Smooth muscle cell (in vitro differentiated cells): ENCODE measurements at regions not wholly inside any gene's neighbourhood (a gene's known extent, or its start where the extent isn't known, plus 50 kb on each side); places are given as distances from the start of the nearest gene placed in this dataset.
A peak's percentile ranks its signal among the peaks of the same experiment; 100 is the strongest.

ENCODE experiments used
- DNase-seq: peaks from one replicate; lab custom pipeline; 2025; ENCODE audit not compliant: unreplicated experiment; lab: John Stamatoyannopoulos, UW
- H2AFZ ChIP-seq: fragments of 200-600 bp; sonication (generic); 2 replicates; pipeline ENCODE4 v1.6.0; 2016; ENCODE audit warnings: antibody characterized with exemption, low read depth, mild to moderate bottlenecking
- H3F3A ChIP-seq: fragments of 200-600 bp; sonication (generic); 2 replicates; pipeline ENCODE4 v1.6.0; 2017; ENCODE audit warnings: antibody characterized with exemption, low read depth
- H3K27ac ChIP-seq: fragments of 200-600 bp; sonication (generic); 2 replicates; pipeline ENCODE4 v1.5.1; 2016; ENCODE audit warnings: low read depth, mild to moderate bottlenecking
- H3K27me3 ChIP-seq: fragments of 200-600 bp; sonication (generic); 2 replicates; pipeline ENCODE4 v1.6.1; 2016; ENCODE audit warnings: low read depth, mild to moderate bottlenecking
- H3K36me3 ChIP-seq: fragments of 200-600 bp; sonication (generic); 2 replicates; pipeline ENCODE4 v1.5.1; 2016; ENCODE audit warnings: low read depth
- H3K4me1 ChIP-seq: fragments of 200-600 bp; sonication (generic); 2 replicates; pipeline ENCODE4 v1.5.1; 2016; ENCODE audit warnings: low read depth
- H3K4me2 ChIP-seq: fragments of 200-600 bp; sonication (generic); 2 replicates; pipeline ENCODE4 v1.6.0; 2016; ENCODE audit warnings: mild to moderate bottlenecking
- H3K4me3 ChIP-seq: fragments of 200-600 bp; sonication (generic); 2 replicates; pipeline ENCODE4 v1.5.1; 2016; ENCODE audit warnings: mild to moderate bottlenecking
- H3K79me2 ChIP-seq: fragments of 200-600 bp; sonication (generic); 2 replicates; pipeline ENCODE4 v1.6.0; 2016; ENCODE audit warnings: low read depth, mild to moderate bottlenecking
- H3K9ac ChIP-seq: fragments of 200-600 bp; sonication (generic); 2 replicates; pipeline ENCODE4 v1.6.0; 2016; ENCODE audit warnings: low read depth
- H3K9me3 ChIP-seq: fragments of 200-600 bp; sonication (generic); replicated peaks from 2 replicates; pipeline ENCODE4 v1.5.1; 2016; ENCODE audit warnings: low read depth
- H4K20me1 ChIP-seq: fragments of 200-600 bp; sonication (generic); 2 replicates; pipeline ENCODE4 v1.6.0; 2016; ENCODE audit warnings: low read depth
- WGBS: methylation state at CpG from one replicate; pipeline ENCODE4 v1.1.7; 2016; ENCODE audit warnings: low lambda C conversion rate; 5-methylcytosine and 5-hydroxymethylcytosine counted together
- TF ChIP-seq, protein P1 (sequence below): fragments of 200-600 bp; sonication (generic); IDR thresholded peaks from 2 replicates; pipeline ENCODE4 v1.5.1; 2017; ENCODE audit warnings: borderline replicate concordance, mild to moderate bottlenecking, antibody characterized with exemption; ENCODE audit not compliant: insufficient read depth, poor library complexity, severe bottlenecking

DNA sequence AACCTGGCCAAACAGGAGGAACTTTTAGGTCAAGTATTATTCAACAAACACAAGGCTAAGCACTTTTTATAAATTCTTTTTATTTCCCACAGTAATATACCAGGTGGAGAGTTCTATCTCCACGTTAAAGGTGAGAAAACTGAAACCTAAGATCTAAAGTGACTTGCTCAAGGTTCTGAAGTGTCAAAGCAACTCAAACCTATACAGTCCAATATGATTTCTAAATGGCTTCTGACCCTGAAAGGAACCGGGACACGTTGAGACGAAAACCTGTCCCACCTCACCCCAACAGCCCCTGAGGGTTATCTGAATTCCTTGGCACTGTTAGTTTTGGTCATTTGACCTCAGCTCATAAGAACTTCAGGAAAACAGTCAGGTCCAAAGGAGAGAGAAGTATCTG is 814.5 kb upstream of the LRATD1 start:
- Histone ChIP-seq H4K20me1 (no peaks in the 10 kb centered on the region), H3K4me1 (no peaks in the 10 kb centered on the region), H3K79me2 (no peaks in the 10 kb centered on the region), H3K4me2 (no peak overlapping the region), H3K27ac (no peak overlapping the region), H3K9ac (no peak overlapping the region), H2AFZ (no peak overlapping the region), H3K4me3 (no peak overlapping the region), H3K36me3 (no peaks in the 10 kb centered on the region), H3K27me3 (no peaks in the 10 kb centered on the region), H3K9me3 (no peaks in the 10 kb centered on the region), H3F3A (no peaks in the 10 kb centered on the region)
- 81% methylated on average over 4 of the region's 4 CpGs for WGBS
- no peak for DNase-seq
- TF ChIP-seq, protein P1, sequence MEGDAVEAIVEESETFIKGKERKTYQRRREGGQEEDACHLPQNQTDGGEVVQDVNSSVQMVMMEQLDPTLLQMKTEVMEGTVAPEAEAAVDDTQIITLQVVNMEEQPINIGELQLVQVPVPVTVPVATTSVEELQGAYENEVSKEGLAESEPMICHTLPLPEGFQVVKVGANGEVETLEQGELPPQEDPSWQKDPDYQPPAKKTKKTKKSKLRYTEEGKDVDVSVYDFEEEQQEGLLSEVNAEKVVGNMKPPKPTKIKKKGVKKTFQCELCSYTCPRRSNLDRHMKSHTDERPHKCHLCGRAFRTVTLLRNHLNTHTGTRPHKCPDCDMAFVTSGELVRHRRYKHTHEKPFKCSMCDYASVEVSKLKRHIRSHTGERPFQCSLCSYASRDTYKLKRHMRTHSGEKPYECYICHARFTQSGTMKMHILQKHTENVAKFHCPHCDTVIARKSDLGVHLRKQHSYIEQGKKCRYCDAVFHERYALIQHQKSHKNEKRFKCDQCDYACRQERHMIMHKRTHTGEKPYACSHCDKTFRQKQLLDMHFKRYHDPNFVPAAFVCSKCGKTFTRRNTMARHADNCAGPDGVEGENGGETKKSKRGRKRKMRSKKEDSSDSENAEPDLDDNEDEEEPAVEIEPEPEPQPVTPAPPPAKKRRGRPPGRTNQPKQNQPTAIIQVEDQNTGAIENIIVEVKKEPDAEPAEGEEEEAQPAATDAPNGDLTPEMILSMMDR, result no peak

DNA sequence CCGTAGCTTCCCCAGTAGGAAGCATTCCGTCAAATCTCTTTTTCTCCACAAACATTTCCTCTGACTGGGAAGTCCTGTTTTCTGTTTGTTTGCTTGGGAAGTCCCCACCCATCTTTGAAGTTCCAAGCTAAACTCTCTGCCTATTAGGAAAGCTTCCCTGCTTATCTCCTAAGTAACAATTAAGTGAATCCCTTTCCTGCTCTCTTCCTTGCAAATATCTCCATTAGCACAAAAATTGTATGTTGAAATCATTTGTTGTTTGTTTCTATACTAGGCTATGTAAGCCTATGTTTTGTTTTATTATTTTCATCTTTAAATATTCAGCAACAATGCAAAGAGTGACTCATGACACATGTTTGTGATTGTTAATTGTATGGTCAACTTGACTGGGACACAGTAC is 812.6 kb upstream of the LRATD1 start:
- Histone ChIP-seq H3K4me3 (no peak overlapping the region), H3K79me2 (no peaks in the 10 kb centered on the region), H3K4me2 (no peak overlapping the region), H3K36me3 (no peaks in the 10 kb centered on the region), H3K9me3 (no peaks in the 10 kb centered on the region), H3K27me3 (no peaks in the 10 kb centered on the region), H3K27ac (peak overlapping the region; percentile 84), H4K20me1 (no peaks in the 10 kb centered on the region), H3F3A (no peaks in the 10 kb centered on the region), H3K4me1 (no peaks in the 10 kb centered on the region), H3K9ac (no peak overlapping the region), H2AFZ (no peak overlapping the region)
- TF ChIP-seq, protein P1, result no peak
- no peak for DNase-seq
- WGBS, result 13% methylated on average over 2 of the region's 2 CpGs

DNA sequence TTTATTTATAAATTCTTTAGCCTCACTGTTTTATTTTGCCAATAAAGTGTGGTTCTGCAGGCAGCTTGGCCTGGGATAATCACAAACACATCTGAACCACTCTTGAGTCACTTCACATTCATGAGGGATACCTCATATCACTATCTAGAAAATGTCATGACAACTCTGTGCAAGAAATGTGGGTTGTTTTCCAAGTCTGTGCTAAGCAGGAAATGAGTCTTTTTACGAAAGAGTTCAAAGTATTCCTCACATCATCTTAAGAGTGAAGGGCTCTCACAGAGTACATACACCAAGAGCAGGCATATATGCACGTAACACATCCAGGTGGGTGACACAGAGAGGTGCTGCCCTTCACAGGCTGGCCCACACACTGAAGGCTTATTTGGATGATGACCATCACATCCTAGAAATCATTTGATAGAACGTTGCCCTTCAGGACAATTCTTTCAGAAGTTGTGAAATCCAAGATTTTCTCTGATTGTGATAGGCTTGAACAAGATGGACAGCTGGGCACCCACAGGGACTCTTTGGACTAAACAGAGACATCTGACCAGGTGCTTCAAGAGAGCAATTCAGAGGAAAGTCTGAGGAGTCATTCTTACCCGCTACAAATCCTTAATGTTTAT is 811.1 kb upstream of the LRATD1 start:
- no peak overlapping the region for H3K4me3 ChIP-seq
- peak overlapping the region; percentile 30 for H2AFZ ChIP-seq
- H3K36me3 ChIP-seq, result no peaks in the 10 kb centered on the region
- no peaks in the 10 kb centered on the region for H4K20me1 ChIP-seq
- no peaks in the 10 kb centered on the region for H3K27me3 ChIP-seq
- 49% methylated on average over 4 of the region's 4 CpGs for WGBS
- no peak overlapping the region for H3K9ac ChIP-seq
- no peaks in the 10 kb centered on the region for H3K4me1 ChIP-seq
- peak overlapping the region; percentile 84 for H3K27ac ChIP-seq
- no peaks in the 10 kb centered on the region for H3K79me2 ChIP-seq
- H3F3A ChIP-seq, result no peaks in the 10 kb centered on the region
- no peaks in the 10 kb centered on the region for H3K9me3 ChIP-seq
- TF ChIP-seq, protein P1, result no peak
- DNase-seq, result no peak
- H3K4me2 ChIP-seq, result peak overlapping the region; percentile 35

DNA sequence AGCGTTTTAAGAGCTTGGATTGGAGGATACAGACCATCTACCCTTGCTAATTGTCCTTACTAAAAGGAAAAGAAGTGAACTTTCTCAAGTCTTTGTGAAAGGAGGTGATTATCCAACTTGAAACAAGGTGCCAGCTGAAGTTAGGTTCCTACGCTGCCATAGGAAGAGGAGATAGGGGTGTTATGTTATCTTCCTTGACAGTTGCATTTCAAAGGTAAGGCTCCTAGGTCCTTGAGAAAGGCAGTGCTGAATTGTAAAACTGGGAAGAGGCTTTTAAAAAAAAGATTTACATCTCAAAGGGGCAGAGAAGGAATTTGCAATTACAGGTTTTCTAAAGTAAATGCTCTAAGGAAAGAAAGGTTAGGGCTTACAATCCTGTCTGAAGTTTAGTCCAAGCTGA is 810.2 kb upstream of the LRATD1 start:
- Histone ChIP-seq H2AFZ (peak overlapping the region; percentile 52), H3K79me2 (no peaks in the 10 kb centered on the region), H3K27ac (no peak overlapping the region), H3F3A (no peaks in the 10 kb centered on the region), H3K36me3 (no peaks in the 10 kb centered on the region), H3K4me3 (no peak overlapping the region), H3K4me2 (no peak overlapping the region), H4K20me1 (no peaks in the 10 kb centered on the region), H3K27me3 (no peaks in the 10 kb centered on the region), H3K9ac (no peak overlapping the region), H3K9me3 (no peaks in the 10 kb centered on the region), H3K4me1 (no peaks in the 10 kb centered on the region)
- TF ChIP-seq, protein P1, result no peak
- no peak for DNase-seq
- 33% methylated on average over 2 of the region's 2 CpGs for WGBS
